ENCODE measurements at regions not wholly inside any gene's neighbourhood (a gene's known extent, or its start where the extent isn't known, plus 50 kb on each side); places are given as distances from the start of the nearest gene placed in this dataset.

DNA sequence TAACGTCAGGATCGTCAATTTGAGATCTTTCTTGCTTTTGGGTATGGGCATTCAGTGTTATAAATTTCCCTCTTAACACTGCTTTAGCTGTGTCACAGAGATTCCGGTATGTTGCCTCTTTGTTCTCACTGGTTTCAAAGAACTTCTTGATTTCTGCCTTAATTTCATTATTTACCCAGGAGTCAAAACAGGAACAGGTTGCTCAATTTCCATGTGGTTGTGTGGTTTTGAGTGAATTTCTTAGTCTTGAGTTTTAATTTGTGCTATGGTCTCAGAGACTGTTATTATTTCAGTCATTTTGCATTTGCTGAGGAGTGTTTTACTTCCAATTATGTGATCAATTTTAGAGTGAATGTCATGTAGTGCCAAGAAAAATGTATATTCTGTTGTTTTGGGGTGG is 153.1 kb downstream of the PCDH17 start:
- no peak overlapping the region for H3K4ac ChIP-seq (ENCODE audit: low read depth, low read length)
- no peak overlapping the region for H3K9ac ChIP-seq (ENCODE audit: extremely low read depth, insufficient read length, low read length)
- no peak overlapping the region for H3K18ac ChIP-seq (ENCODE audit: insufficient read length, low read depth, low read length)
- H3K9me3 Mint-ChIP-seq: no peaks in the 10 kb centered on the region
- H2BK20ac ChIP-seq (ENCODE audit: low read depth, low read length, poor library complexity, severe bottlenecking): no peak overlapping the region
- no peak overlapping the region for H3K56ac ChIP-seq (ENCODE audit: insufficient read length, low read depth, low read length)
- peaks cover 0 to 4% (median 0%) of the 10 kb centered on the region in 3 experiments; a peak in 2 of 7 replicates for H3K36me3 Mint-ChIP-seq (ENCODE audit: insufficient read depth in 1 of 3, low read depth in 3 of 3)
- no peaks in the 10 kb centered on the region for H3K23me2 ChIP-seq (ENCODE audit: insufficient read length, low read depth, low read length, poor library complexity, severe bottlenecking)
- H3K27me3 Mint-ChIP-seq (ENCODE audit: low read depth): no peaks in the 10 kb centered on the region
- H3K27ac Mint-ChIP-seq: no peak overlapping the region
- no peaks in the 10 kb centered on the region for H4K20me1 ChIP-seq (ENCODE audit: control insufficient read depth, insufficient read depth, insufficient read length)
- H3K4me1 ChIP-seq (ENCODE audit: insufficient read depth, low read length): no peaks in the 10 kb centered on the region
- H2BK15ac ChIP-seq (ENCODE audit: low read depth, low read length): no peak overlapping the region
- no peak for DNase-seq
- no peak overlapping the region for H4K91ac ChIP-seq (ENCODE audit: insufficient read length, low read depth, low read length)
- H3K79me1 ChIP-seq (ENCODE audit: insufficient read depth, low read depth, low read length, poor library complexity, severe bottlenecking): no peaks in the 10 kb centered on the region
- TF ChIP-seq, protein P1, sequence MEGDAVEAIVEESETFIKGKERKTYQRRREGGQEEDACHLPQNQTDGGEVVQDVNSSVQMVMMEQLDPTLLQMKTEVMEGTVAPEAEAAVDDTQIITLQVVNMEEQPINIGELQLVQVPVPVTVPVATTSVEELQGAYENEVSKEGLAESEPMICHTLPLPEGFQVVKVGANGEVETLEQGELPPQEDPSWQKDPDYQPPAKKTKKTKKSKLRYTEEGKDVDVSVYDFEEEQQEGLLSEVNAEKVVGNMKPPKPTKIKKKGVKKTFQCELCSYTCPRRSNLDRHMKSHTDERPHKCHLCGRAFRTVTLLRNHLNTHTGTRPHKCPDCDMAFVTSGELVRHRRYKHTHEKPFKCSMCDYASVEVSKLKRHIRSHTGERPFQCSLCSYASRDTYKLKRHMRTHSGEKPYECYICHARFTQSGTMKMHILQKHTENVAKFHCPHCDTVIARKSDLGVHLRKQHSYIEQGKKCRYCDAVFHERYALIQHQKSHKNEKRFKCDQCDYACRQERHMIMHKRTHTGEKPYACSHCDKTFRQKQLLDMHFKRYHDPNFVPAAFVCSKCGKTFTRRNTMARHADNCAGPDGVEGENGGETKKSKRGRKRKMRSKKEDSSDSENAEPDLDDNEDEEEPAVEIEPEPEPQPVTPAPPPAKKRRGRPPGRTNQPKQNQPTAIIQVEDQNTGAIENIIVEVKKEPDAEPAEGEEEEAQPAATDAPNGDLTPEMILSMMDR (conservative IDR thresholded peaks at IDR 0.05): no peak
- no peaks in the 10 kb centered on the region for H3K9me3 ChIP-seq (ENCODE audit: control insufficient read depth, low read depth, low read length)
- H2AFZ ChIP-seq (ENCODE audit: low read length): no peak overlapping the region
- no peak overlapping the region for H4K5ac ChIP-seq (ENCODE audit: insufficient read length, low read depth, low read length)
- H2BK5ac ChIP-seq (ENCODE audit: insufficient read length, low read length): no peak overlapping the region
- no peaks in the 10 kb centered on the region for H3K27me3 ChIP-seq (ENCODE audit: insufficient read depth, low read length)
- H2BK120ac ChIP-seq (ENCODE audit: low read depth, low read length, poor library complexity, severe bottlenecking): no peak overlapping the region
- no peak overlapping the region for H2AK5ac ChIP-seq (ENCODE audit: insufficient read length, low read length)
- H3K4me2 ChIP-seq (ENCODE audit: insufficient read depth, insufficient read length, low read length): no peak overlapping the region
- H3T11ph ChIP-seq (ENCODE audit: low read length): no peak overlapping the region
- peaks cover 2 to 6% of the 10 kb centered on the region in 2 experiments; a peak in 1 of 4 replicates for H3K4me1 Mint-ChIP-seq
- H3K14ac ChIP-seq (ENCODE audit: insufficient read depth, low read length): no peak overlapping the region
- no peak overlapping the region for H3K27ac ChIP-seq (ENCODE audit: insufficient read length, low read depth, low read length)
- H2BK12ac ChIP-seq (ENCODE audit: insufficient read length, low read depth, low read length): no peak overlapping the region
- no peak overlapping the region for H4K8ac ChIP-seq (replicated peaks; ENCODE audit: insufficient read length, low read depth, low read length)
- no CpG with 5 or more reads among the region's 3 CpGs for WGBS (ENCODE audit: extremely low coverage, insufficient read length, low lambda C conversion rate)
- H3K4me3 Mint-ChIP-seq: no peak overlapping the region
- H3K23ac ChIP-seq (ENCODE audit: insufficient read length, low read depth, low read length): no peak overlapping the region
- H3K79me2 ChIP-seq (ENCODE audit: insufficient read depth, low read length): no peaks in the 10 kb centered on the region
